Upper lobe of left lung (tissue), 6 donors: ENCODE measurements at regions not wholly inside any gene's neighbourhood (a gene's known extent, or its start where the extent isn't known, plus 50 kb on each side); places are given as distances from the start of the nearest gene placed in this dataset.
"Not testable (repeated sequence)": the region's sequence is repeated elsewhere in the genome, so short reads cannot be mapped to it uniquely, and the experiment has no call there.

Experiments used
- ATAC-seq, 2 donors: fragments of 200-7000 bp; cut with Tn5 transposase; one replicate each; pipeline ENCODE4 v1.9.1; 2022; ENCODE audit warnings: mild to moderate bottlenecking in 2 of 2, moderate library complexity in 2 of 2; ENCODE audit not compliant: low FRiP score in 2 of 2
- DNase-seq, 2 donors: peaks; one replicate each; pipeline ENCODE4 v3.0.0-alpha.2; 2019 to 2020
- H3K27ac ChIP-seq, 4 donors: fragments of 200-600 bp; sonication (generic); one replicate each; pipeline ENCODE4 v1.5.1; 2016 to 2019
- H3K27me3 ChIP-seq, 4 donors: fragments of 200-600 bp; sonication (generic); one replicate each; pipeline ENCODE4 v1.5.1; 2017 to 2019
- H3K36me3 ChIP-seq, 4 donors: fragments of 200-600 bp; sonication (generic); one replicate each; pipeline ENCODE4 v1.5.1; 2016 to 2019
- H3K4me1 ChIP-seq, 4 donors: fragments of 200-600 bp; sonication (generic); one replicate each; pipeline ENCODE4 v1.5.1; 2018 to 2019
- H3K4me3 ChIP-seq, 4 donors: fragments of 200-600 bp; sonication (generic); one replicate each; pipeline ENCODE4 v1.5.1; 2017 to 2019; ENCODE audit warnings: mild to moderate bottlenecking in 2 of 4, moderate library complexity in 1 of 4
- H3K9me3 ChIP-seq, 4 donors: fragments of 200-600 bp; sonication (generic); one replicate each; pipeline ENCODE4 v1.5.1; 2018 to 2019
- EP300 ChIP-seq, 4 donors: sonication (generic); formaldehyde crosslinking; IDR thresholded peaks; one replicate each; pipeline ENCODE4 v1.5.1; 2017; ENCODE audit warnings: antibody characterized with exemption in 4 of 4, control low read depth in 2 of 4
- POLR2A ChIP-seq, 4 donors: fragments of 450-650 bp; IDR thresholded peaks; one replicate each; pipeline ENCODE4 v1.5.1; 2016 to 2017; ENCODE audit warnings: antibody characterized with exemption in 4 of 4, mild to moderate bottlenecking in 2 of 4
- POLR2AphosphoS5 ChIP-seq, 2 donors: sonication (generic); formaldehyde crosslinking; IDR thresholded peaks; one replicate each; pipeline ENCODE4 v1.5.1; 2017; ENCODE audit warnings: antibody characterized with exemption in 2 of 2
- WGBS, 2 donors: methylation state at CpG; one replicate each; pipeline ENCODE4 v1.1.5; 2017 to 2018; 5-methylcytosine and 5-hydroxymethylcytosine counted together
- TF ChIP-seq, protein P1 (sequence below), 6 experiments: fragments of 450-650 bp in 4 of 6; fragments of 200-600 bp in 2 of 6; sonication (generic) in 2 of 6; IDR thresholded peaks; one replicate each; pipeline ENCODE4 v1.5.1; 2016 to 2019; ENCODE audit warnings: antibody characterized with exemption in 6 of 6
- donor health status: DM: no; HTN: no; CAD: no; lungs with moderate emphysema.
- donor health status: DM: no; HTN: yes; CAD: no; lungs with severe emphysema.

DNA sequence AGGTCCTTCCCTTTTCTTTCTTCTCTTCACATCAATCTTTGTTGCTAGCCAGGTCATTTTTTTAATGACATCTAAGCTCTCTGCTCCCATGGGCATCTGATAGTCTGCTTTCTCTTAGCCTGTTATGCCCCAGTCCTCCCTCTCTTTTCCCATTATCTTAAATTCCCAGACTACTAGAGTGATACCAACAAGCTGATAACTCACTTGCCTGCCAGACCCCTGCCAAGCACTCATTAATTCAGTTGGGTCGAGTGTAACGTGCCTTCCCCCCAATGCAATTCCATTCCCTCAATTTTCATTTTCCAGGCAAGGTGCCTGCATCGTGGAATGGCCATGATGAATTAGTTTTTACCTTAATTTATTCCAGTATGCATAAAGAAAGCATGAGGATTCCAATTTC lies 450.8 kb upstream of the ADAMTS9 start:
- H3K4me1 ChIP-seq: no peaks in the 10 kb centered on the region
- H3K9me3 ChIP-seq: no peaks in the 10 kb centered on the region
- TF ChIP-seq POLR2A (IDR thresholded peaks at IDR 0.05): no peak
- no peak for TF ChIP-seq EP300 (IDR thresholded peaks at IDR 0.05)
- TF ChIP-seq, protein P1, sequence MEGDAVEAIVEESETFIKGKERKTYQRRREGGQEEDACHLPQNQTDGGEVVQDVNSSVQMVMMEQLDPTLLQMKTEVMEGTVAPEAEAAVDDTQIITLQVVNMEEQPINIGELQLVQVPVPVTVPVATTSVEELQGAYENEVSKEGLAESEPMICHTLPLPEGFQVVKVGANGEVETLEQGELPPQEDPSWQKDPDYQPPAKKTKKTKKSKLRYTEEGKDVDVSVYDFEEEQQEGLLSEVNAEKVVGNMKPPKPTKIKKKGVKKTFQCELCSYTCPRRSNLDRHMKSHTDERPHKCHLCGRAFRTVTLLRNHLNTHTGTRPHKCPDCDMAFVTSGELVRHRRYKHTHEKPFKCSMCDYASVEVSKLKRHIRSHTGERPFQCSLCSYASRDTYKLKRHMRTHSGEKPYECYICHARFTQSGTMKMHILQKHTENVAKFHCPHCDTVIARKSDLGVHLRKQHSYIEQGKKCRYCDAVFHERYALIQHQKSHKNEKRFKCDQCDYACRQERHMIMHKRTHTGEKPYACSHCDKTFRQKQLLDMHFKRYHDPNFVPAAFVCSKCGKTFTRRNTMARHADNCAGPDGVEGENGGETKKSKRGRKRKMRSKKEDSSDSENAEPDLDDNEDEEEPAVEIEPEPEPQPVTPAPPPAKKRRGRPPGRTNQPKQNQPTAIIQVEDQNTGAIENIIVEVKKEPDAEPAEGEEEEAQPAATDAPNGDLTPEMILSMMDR (IDR thresholded peaks at IDR 0.05): no peak
- no peak for TF ChIP-seq POLR2AphosphoS5 (IDR thresholded peaks at IDR 0.05)
- no peaks in the 10 kb centered on the region for H3K27me3 ChIP-seq
- no peaks in the 10 kb centered on the region for H3K36me3 ChIP-seq
- ATAC-seq: no peak
- no peak for DNase-seq
- WGBS, 2 donors: 76 to 83% methylated on average over 3 of the region's 3 CpGs
- no peak overlapping the region for H3K27ac ChIP-seq
- no peak overlapping the region for H3K4me3 ChIP-seq

GRCh38 chr3:65133752-65134151 lies 446.0 kb upstream of the ADAMTS9 start:
- not testable (repeated sequence) for DNase-seq, H3K27me3 ChIP-seq, H3K9me3 ChIP-seq, ATAC-seq, H3K4me3 ChIP-seq, H3K27ac ChIP-seq, H3K36me3 ChIP-seq, H3K4me1 ChIP-seq
- 23 to 32% methylated on average over 3 of the region's 3 CpGs for WGBS, 2 donors

DNA sequence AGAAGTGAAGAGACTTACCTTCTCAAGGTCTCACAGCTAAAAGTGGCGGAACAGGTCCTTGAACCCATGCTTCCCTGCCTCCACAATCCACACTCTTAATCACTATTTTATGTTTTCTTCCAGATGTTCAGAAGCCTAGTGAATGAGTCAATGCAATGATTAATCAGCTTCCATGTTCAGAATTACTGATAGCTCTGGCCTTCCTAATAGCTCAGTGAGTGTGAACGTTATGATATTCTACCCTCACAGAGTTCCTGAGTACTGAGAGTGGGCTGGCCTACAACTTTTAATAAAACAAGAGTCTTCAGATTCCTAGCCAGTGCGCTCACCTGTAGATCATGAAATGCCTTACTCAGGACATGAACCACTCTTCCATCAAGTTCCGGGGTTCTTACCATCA lies 443.0 kb upstream of the ADAMTS9 start:
- no peak for TF ChIP-seq EP300 (IDR thresholded peaks at IDR 0.05)
- TF ChIP-seq, protein P1 (IDR thresholded peaks at IDR 0.05): no peak
- TF ChIP-seq POLR2AphosphoS5 (IDR thresholded peaks at IDR 0.05): no peak
- no peak for TF ChIP-seq POLR2A (IDR thresholded peaks at IDR 0.05)
- Histone ChIP-seq H3K27ac (no peak overlapping the region), H3K4me1 (no peaks in the 10 kb centered on the region), H3K27me3 (no peaks in the 10 kb centered on the region), H3K36me3 (no peaks in the 10 kb centered on the region), H3K4me3 (no peak overlapping the region), H3K9me3 (no peaks in the 10 kb centered on the region)
- DNase-seq (no peak), ATAC-seq (no peak)
- 89 to 90% methylated on average over 4 of the region's 4 CpGs for WGBS, 2 donors

- no peak overlapping the region for H3K27ac ChIP-seq
- no peaks in the 10 kb centered on the region for H3K4me1 ChIP-seq
- WGBS, 2 donors: 72 to 80% methylated on average over 6 of the region's 6 CpGs
- ATAC-seq (no peak), DNase-seq (no peak)
- no peaks in the 10 kb centered on the region for H3K27me3 ChIP-seq
- TF ChIP-seq POLR2AphosphoS5 (IDR thresholded peaks at IDR 0.05) (no peak), POLR2A (IDR thresholded peaks at IDR 0.05) (no peak), EP300 (IDR thresholded peaks at IDR 0.05) (no peak)
- TF ChIP-seq, protein P1 (IDR thresholded peaks at IDR 0.05): no peak
- no peaks in the 10 kb centered on the region for H3K36me3 ChIP-seq
- H3K9me3 ChIP-seq: no peaks in the 10 kb centered on the region
- H3K4me3 ChIP-seq: no peak overlapping the region
Observed at GRCh38 chr3:65128346-65128745, 440.5 kb upstream of the ADAMTS9 start.

GRCh38 chr3:65126527-65127410 lies 439.0 kb upstream of the ADAMTS9 start:
- TF ChIP-seq, protein P1 (IDR thresholded peaks at IDR 0.05): no peak
- TF ChIP-seq EP300 (IDR thresholded peaks at IDR 0.05): no peak
- no peak for TF ChIP-seq POLR2A (IDR thresholded peaks at IDR 0.05)
- TF ChIP-seq POLR2AphosphoS5 (IDR thresholded peaks at IDR 0.05): no peak
- Histone ChIP-seq H3K4me1 (no peaks in the 10 kb centered on the region), H3K27me3 (no peaks in the 10 kb centered on the region), H3K36me3 (no peaks in the 10 kb centered on the region), H3K9me3 (no peaks in the 10 kb centered on the region), H3K4me3 (no peak overlapping the region), H3K27ac (no peak overlapping the region)
- ATAC-seq (peak in 1 of 2 donors; percentile 34), DNase-seq (no peak)
- WGBS, 2 donors: 65 to 75% methylated on average over 7 of the region's 7 CpGs

GRCh38 chr3:65120156-65120555 lies 432.4 kb upstream of the ADAMTS9 start:
- H3K27ac ChIP-seq, H3K4me3 ChIP-seq, ATAC-seq, H3K4me1 ChIP-seq, H3K36me3 ChIP-seq, H3K27me3 ChIP-seq: not testable (repeated sequence)
- 96 to 99% methylated on average over 11 to 13 of the region's 13 CpGs for WGBS, 2 donors
- peaks cover 0 to 10% (median 4%) of the 10 kb centered on the region in 4 donors for H3K9me3 ChIP-seq
- DNase-seq: peak in 1 of 2 donors; percentile 25
